ENCODE measurements at regions not wholly inside any gene's neighbourhood (a gene's known extent, or its start where the extent isn't known, plus 50 kb on each side); places are given as distances from the start of the nearest gene placed in this dataset.

DNA sequence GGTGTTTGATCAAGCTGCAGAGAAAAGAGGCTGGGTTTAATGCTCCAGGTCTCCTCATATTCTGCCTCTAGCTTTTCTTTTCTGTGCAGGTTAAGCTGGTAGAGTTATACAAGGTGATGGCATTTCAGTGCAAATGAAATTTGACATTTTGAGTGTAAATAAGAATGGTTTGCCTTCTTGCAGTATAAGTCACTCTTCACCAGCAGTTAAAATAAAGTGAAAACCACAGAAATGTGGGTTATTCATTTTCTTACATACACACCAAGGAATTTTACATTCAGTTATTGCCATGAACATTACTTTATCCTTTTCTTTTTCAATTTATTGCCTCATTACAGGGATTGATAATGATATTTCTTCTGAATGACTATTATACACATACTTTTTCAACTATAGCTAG is 337.5 kb upstream of the PCSK5 start:
- Histone ChIP-seq H2AFZ (ENCODE audit: low read length) (no peak overlapping the region), H3K79me2 (ENCODE audit: insufficient read depth, low read length) (no peaks in the 10 kb centered on the region), H3K27ac (ENCODE audit: extremely low read length, insufficient read depth, low read length) (no peak overlapping the region), H4K20me1 (ENCODE audit: insufficient read depth, low read length) (no peaks in the 10 kb centered on the region), H3K4me1 (ENCODE audit: insufficient read depth, low read length) (no peaks in the 10 kb centered on the region), H3K9ac (ENCODE audit: insufficient read depth, low read depth, low read length) (no peak overlapping the region), H3K4me2 (ENCODE audit: low read depth, low read length) (no peak overlapping the region), H3K9me3 (ENCODE audit: low read length) (peaks cover 4% of the 10 kb centered on the region; the same call in 1 of the 2 replicates), H3K4me3 (replicated peaks in 1 of 3; ENCODE audit: insufficient read depth in 1 of 3, low read depth in 2 of 3, low read length in 3 of 3) (no peak overlapping the region), H3K36me3 (replicated peaks in 1 of 2; ENCODE audit: control insufficient read depth in 1 of 2, insufficient read depth in 2 of 2, low read length in 2 of 2) (no peaks in the 10 kb centered on the region), H3K27me3 (ENCODE audit: control insufficient read depth in 1 of 2, insufficient read depth in 2 of 2, low read length in 2 of 2) (no peaks in the 10 kb centered on the region)
- BruUV-seq (replicated peaks), result no TSS peak
- in situ Hi-C loops (cut with HindIII; ENCODE audit: extremely low pct_ligation_motif_present, low pct_unique_long_range_greater_than_20kb) (no loop called here), intact Hi-C loops (cut with micrococcal nuclease; ENCODE audit: unreplicated experiment) (no loop called here)
- ATAC-seq (no peak), FAIRE-seq (no peak), DNase-seq (ENCODE audit: low spot score) (no peak)
- ChIA-PET POLR2A (no interaction called here), CTCF (ENCODE audit: low intra/inter-chr PET ratio, low total read pairs) (no interaction called here)
- TF ChIP-seq, protein P1, sequence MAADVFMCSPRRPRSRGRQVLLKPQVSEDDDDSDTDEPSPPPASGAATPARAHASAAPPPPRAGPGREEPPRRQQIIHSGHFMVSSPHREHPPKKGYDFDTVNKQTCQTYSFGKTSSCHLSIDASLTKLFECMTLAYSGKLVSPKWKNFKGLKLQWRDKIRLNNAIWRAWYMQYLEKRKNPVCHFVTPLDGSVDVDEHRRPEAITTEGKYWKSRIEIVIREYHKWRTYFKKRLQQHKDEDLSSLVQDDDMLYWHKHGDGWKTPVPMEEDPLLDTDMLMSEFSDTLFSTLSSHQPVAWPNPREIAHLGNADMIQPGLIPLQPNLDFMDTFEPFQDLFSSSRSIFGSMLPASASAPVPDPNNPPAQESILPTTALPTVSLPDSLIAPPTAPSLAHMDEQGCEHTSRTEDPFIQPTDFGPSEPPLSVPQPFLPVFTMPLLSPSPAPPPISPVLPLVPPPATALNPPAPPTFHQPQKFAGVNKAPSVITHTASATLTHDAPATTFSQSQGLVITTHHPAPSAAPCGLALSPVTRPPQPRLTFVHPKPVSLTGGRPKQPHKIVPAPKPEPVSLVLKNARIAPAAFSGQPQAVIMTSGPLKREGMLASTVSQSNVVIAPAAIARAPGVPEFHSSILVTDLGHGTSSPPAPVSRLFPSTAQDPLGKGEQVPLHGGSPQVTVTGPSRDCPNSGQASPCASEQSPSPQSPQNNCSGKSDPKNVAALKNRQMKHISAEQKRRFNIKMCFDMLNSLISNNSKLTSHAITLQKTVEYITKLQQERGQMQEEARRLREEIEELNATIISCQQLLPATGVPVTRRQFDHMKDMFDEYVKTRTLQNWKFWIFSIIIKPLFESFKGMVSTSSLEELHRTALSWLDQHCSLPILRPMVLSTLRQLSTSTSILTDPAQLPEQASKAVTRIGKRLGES (CRISPR knock-in tag; IDR thresholded peaks at IDR 0.05; ENCODE audit: borderline replicate concordance), result no peak
- no peak for TF ChIP-seq HMGA1 (CRISPR knock-in tag; conservative IDR thresholded peaks at IDR 0.05)
- TF ChIP-seq XBP1 (CRISPR knock-in tag; IDR thresholded peaks at IDR 0.05), result no peak
- TF ChIP-seq DNMT3B (CRISPR knock-in tag; conservative IDR thresholded peaks at IDR 0.05), result no peak
- TF ChIP-seq, protein P2, sequence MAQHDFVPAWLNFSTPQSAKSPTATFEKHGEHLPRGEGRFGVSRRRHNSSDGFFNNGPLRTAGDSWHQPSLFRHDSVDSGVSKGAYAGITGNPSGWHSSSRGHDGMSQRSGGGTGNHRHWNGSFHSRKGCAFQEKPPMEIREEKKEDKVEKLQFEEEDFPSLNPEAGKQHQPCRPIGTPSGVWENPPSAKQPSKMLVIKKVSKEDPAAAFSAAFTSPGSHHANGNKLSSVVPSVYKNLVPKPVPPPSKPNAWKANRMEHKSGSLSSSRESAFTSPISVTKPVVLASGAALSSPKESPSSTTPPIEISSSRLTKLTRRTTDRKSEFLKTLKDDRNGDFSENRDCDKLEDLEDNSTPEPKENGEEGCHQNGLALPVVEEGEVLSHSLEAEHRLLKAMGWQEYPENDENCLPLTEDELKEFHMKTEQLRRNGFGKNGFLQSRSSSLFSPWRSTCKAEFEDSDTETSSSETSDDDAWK (CRISPR knock-in tag; IDR thresholded peaks at IDR 0.05), result no peak
- no peak for TF ChIP-seq ZNF790 (CRISPR knock-in tag; IDR thresholded peaks at IDR 0.05; ENCODE audit: borderline replicate concordance)
- no peak for TF ChIP-seq THRA (CRISPR knock-in tag; IDR thresholded peaks at IDR 0.05; ENCODE audit: borderline replicate concordance)
- no peak for TF ChIP-seq ADNP (CRISPR knock-in tag; IDR thresholded peaks at IDR 0.05)
- TF ChIP-seq, protein P3, sequence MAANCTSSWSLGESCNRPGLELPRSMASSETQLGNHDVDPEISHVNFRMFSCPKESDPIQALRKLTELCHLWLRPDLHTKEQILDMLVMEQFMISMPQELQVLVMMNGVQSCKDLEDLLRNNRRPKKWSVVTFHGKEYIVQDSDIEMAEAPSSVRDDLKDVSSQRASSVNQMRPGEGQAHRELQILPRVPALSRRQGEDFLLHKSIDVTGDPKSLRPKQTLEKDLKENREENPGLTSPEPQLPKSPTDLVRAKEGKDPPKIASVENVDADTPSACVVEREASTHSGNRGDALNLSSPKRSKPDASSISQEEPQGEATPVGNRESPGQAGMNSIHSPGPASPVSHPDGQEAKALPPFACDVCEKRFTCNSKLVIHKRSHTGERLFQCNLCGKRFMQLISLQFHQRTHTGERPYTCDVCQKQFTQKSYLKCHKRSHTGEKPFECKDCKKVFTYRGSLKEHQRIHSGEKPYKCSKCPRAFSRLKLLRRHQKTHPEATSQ (CRISPR knock-in tag; IDR thresholded peaks at IDR 0.05; ENCODE audit: borderline replicate concordance), result no peak
- no peak for TF ChIP-seq ZNF30 (CRISPR knock-in tag; IDR thresholded peaks at IDR 0.05)
- no peak for TF ChIP-seq CEBPG (CRISPR knock-in tag; IDR thresholded peaks at IDR 0.05)
- TF ChIP-seq ZNF281 (CRISPR knock-in tag; IDR thresholded peaks at IDR 0.05; ENCODE audit: borderline replicate concordance), result no peak
- no peak for TF ChIP-seq PHF20 (CRISPR knock-in tag; IDR thresholded peaks at IDR 0.05)
- no peak for TF ChIP-seq ZNF512 (CRISPR knock-in tag; IDR thresholded peaks at IDR 0.05)
